Inflammatory macrophage treated with lipopolysaccharide for 4 hours (primary cell): ENCODE measurements at regions not wholly inside any gene's neighbourhood (a gene's known extent, or its start where the extent isn't known, plus 50 kb on each side); places are given as distances from the start of the nearest gene placed in this dataset.
A peak's percentile ranks its signal among the peaks of the same experiment; 100 is the strongest.

Source experiments
- DNase-seq: peaks from one replicate; pipeline ENCODE4 v3.0.0-alpha.2; 2020

- DNase-seq: no peak
These were observed 97.8 kb downstream of the ZNF674 start for GRCh38 chrX:46447384-46447783.

GRCh38 chrX:46446727-46447378 is 98.4 kb downstream of the ZNF674 start:
- peak; percentile 86 for DNase-seq

GRCh38 chrX:46444011-46444410 is 101.2 kb downstream of the ZNF674 start:
- DNase-seq: peak; percentile 74

- no peak for DNase-seq
These were observed 108.5 kb downstream of the ZNF674 start for GRCh38 chrX:46436744-46437143.

GRCh38 chrX:46433892-46434291 is 111.3 kb downstream of the ZNF674 start:
- DNase-seq: no peak

GRCh38 chrX:46408553-46409407 is 136.4 kb downstream of the ZNF674 start:
- peak; percentile 54 for DNase-seq

- no peak for DNase-seq
These were observed 137.5 kb downstream of the ZNF674 start for GRCh38 chrX:46407753-46408130.

GRCh38 chrX:46407036-46407752 is 138.0 kb downstream of the ZNF674 start:
- no peak for DNase-seq

- no peak for DNase-seq
These were observed 140.4 kb downstream of the ZNF674 start for GRCh38 chrX:46404774-46405173.

GRCh38 chrX:46400530-46401443 is 144.4 kb downstream of the ZNF674 start:
- DNase-seq: no peak

GRCh38 chrX:46398874-46399273 is 146.3 kb downstream of the ZNF674 start:
- no peak for DNase-seq

GRCh38 chrX:46398126-46398525 is 147.1 kb downstream of the ZNF674 start:
- DNase-seq: no peak

GRCh38 chrX:46386511-46386910 is 158.7 kb downstream of the ZNF674 start:
- no peak for DNase-seq

GRCh38 chrX:46383006-46383405 is 162.2 kb downstream of the ZNF674 start:
- DNase-seq: no peak

GRCh38 chrX:46382595-46382994 is 162.6 kb downstream of the ZNF674 start:
- no peak for DNase-seq

GRCh38 chrX:46381630-46382029 is 163.6 kb downstream of the ZNF674 start:
- DNase-seq: peak; percentile 23

- DNase-seq: peak; percentile 3
These were observed 165.0 kb downstream of the ZNF674 start for GRCh38 chrX:46380148-46380752.

GRCh38 chrX:46376246-46376885 is 168.9 kb downstream of the ZNF674 start:
- DNase-seq: peak; percentile 11

- no peak for DNase-seq
These were observed 169.4 kb downstream of the ZNF674 start for GRCh38 chrX:46375831-46376230.

GRCh38 chrX:46374371-46374770 is 170.8 kb downstream of the ZNF674 start:
- no peak for DNase-seq

GRCh38 chrX:46367491-46367890 is 177.7 kb downstream of the ZNF674 start:
- DNase-seq: no peak
